ENCODE measurements at regions not wholly inside any gene's neighbourhood (a gene's known extent, or its start where the extent isn't known, plus 50 kb on each side); places are given as distances from the start of the nearest gene placed in this dataset.
A peak's percentile ranks its signal among the peaks of the same experiment; 100 is the strongest.

DNA sequence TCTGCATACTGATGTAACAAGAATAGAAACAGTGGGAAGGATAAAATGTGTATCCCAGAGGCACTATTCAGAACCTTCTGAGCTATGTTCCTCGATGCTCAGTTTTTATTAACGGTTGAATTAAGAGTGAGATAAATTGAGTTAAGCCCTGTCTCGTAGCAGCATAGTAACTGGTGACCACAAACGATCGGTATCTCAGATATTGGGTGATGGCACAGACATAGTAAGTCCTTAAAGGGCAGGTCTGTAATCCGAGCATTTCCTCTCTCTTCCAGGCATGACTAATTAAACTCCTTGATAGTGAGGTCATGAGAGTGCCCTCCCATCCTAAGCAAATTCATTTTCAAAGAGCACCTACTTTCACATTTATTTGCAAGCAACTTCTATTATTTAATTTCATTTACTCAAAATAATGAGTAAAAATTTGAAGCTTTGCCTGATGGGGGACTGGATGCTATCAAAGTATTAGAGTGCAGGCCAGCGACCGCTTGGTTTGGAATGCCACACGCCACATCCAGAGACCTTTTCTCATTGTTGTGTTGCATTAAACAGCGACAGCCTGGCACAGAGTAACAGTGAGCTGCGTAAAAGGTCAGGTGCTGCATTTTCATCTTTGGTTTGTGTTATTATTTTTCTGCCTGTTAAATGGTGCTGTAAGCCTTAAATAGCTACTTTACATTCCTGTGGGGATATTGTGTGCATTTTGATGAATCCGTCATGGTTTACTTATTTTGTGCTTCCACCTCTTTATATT is 101.9 kb downstream of the PCDH7 start:
- no peak overlapping the region for H3K4me2 ChIP-seq (ENCODE audit: insufficient read depth, insufficient read length, low read length)
- no peak for TF ChIP-seq CTCF (conservative IDR thresholded peaks at IDR 0.05)
- no peak overlapping the region for H4K5ac ChIP-seq (ENCODE audit: insufficient read length, low read depth, low read length)
- H3K27me3 ChIP-seq (ENCODE audit: insufficient read depth, low read length): no peaks in the 10 kb centered on the region
- H2BK120ac ChIP-seq (ENCODE audit: low read depth, low read length, poor library complexity, severe bottlenecking): no peak overlapping the region
- Mint-ChIP-seq H3K9me3 (no peaks in the 10 kb centered on the region), H3K36me3 (ENCODE audit: insufficient read depth in 1 of 3, low read depth in 3 of 3) (no peaks in the 10 kb centered on the region), H3K27me3 (ENCODE audit: low read depth) (no peaks in the 10 kb centered on the region), H3K4me3 (no peak overlapping the region), H3K27ac (0 out of 7 replicates have a peak overlapping the region, but pooled peaks of 1 of the 3 experiments have one; percentile 4), H3K4me1 (peaks cover 31 to 37% of the 10 kb centered on the region in 2 experiments)
- no peak overlapping the region for H3K56ac ChIP-seq (ENCODE audit: insufficient read length, low read depth, low read length)
- WGBS (ENCODE audit: extremely low coverage, insufficient read length, low lambda C conversion rate): no CpG with 5 or more reads among the region's 12 CpGs
- no peaks in the 10 kb centered on the region for H3K23me2 ChIP-seq (ENCODE audit: insufficient read length, low read depth, low read length, poor library complexity, severe bottlenecking)
- no peak overlapping the region for H3K4ac ChIP-seq (ENCODE audit: low read depth, low read length)
- no peak overlapping the region for H3K27ac ChIP-seq (ENCODE audit: insufficient read length, low read depth, low read length)
- no peak overlapping the region for H3T11ph ChIP-seq (ENCODE audit: low read length)
- no peaks in the 10 kb centered on the region for H4K20me1 ChIP-seq (ENCODE audit: control insufficient read depth, insufficient read depth, insufficient read length)
- no peak overlapping the region for H3K14ac ChIP-seq (ENCODE audit: insufficient read depth, low read length)
- DNase-seq: no peak
- H2AK5ac ChIP-seq (ENCODE audit: insufficient read length, low read length): no peak overlapping the region
- H3K79me1 ChIP-seq (ENCODE audit: insufficient read depth, low read depth, low read length, poor library complexity, severe bottlenecking): no peaks in the 10 kb centered on the region
- no peak overlapping the region for H4K8ac ChIP-seq (replicated peaks; ENCODE audit: insufficient read length, low read depth, low read length)
- no peak overlapping the region for H2AFZ ChIP-seq (ENCODE audit: low read length)
- H3K9ac ChIP-seq (ENCODE audit: extremely low read depth, insufficient read length, low read length): no peak overlapping the region
- no peaks in the 10 kb centered on the region for H3K9me3 ChIP-seq (ENCODE audit: control insufficient read depth, low read depth, low read length)
- H2BK5ac ChIP-seq (ENCODE audit: insufficient read length, low read length): no peak overlapping the region
- no peak overlapping the region for H4K91ac ChIP-seq (ENCODE audit: insufficient read length, low read depth, low read length)
- H3K4me1 ChIP-seq (ENCODE audit: insufficient read depth, low read length): peaks cover 4% of the 10 kb centered on the region; the same call in 1 of the 2 replicates
- no peak overlapping the region for H2BK20ac ChIP-seq (ENCODE audit: low read depth, low read length, poor library complexity, severe bottlenecking)
- no peak overlapping the region for H2BK12ac ChIP-seq (ENCODE audit: insufficient read length, low read depth, low read length)
- H2BK15ac ChIP-seq (ENCODE audit: low read depth, low read length): no peak overlapping the region
- no peak overlapping the region for H3K23ac ChIP-seq (ENCODE audit: insufficient read length, low read depth, low read length)
- no peak overlapping the region for H3K18ac ChIP-seq (ENCODE audit: insufficient read length, low read depth, low read length)
- H3K79me2 ChIP-seq (ENCODE audit: insufficient read depth, low read length): no peaks in the 10 kb centered on the region

Data from H9 (cell line).